HG03196 (cell line): ENCODE measurements at regions not wholly inside any gene's neighbourhood (a gene's known extent, or its start where the extent isn't known, plus 50 kb on each side); places are given as distances from the start of the nearest gene placed in this dataset.
"Not testable (repeated sequence)": the region's sequence is repeated elsewhere in the genome, so short reads cannot be mapped to it uniquely, and the experiment has no call there.

Experiments
- ATAC-seq: cut with Tn5 transposase; IDR thresholded peaks from one replicate; pipeline ENCODE4 v1.9.1; 2021; ENCODE audit not compliant: unreplicated experiment

GRCh38 chr1:222012816-222013215 is 270.9 kb upstream of the DUSP10 start:
- ATAC-seq = no peak

DNA sequence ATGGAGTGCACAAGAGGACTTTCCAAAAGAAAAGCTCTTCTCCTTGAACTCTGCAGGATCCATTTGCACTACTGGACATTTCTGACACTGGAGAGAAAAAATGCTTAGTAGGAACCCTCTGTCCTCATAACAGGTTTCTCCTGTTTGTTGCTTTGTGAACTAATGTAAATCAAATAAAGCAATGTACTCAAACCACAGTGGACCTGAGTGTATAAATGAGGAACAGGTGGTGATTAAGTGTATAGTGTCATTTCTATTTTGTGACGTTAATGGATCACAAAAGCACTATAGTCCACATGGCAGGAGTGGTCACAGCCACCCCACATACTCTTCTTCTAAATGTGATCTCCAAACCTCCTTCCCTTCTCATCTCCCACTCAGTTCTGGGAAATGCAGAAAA is 268.4 kb upstream of the DUSP10 start:
- no peak for ATAC-seq

GRCh38 chr1:222009105-222009730 is 267.3 kb upstream of the DUSP10 start:
- ATAC-seq = peak; percentile 56

GRCh38 chr1:222006715-222007114 is 264.8 kb upstream of the DUSP10 start:
- no peak for ATAC-seq

GRCh38 chr1:222004784-222005183 is 262.9 kb upstream of the DUSP10 start:
- no peak for ATAC-seq

DNA sequence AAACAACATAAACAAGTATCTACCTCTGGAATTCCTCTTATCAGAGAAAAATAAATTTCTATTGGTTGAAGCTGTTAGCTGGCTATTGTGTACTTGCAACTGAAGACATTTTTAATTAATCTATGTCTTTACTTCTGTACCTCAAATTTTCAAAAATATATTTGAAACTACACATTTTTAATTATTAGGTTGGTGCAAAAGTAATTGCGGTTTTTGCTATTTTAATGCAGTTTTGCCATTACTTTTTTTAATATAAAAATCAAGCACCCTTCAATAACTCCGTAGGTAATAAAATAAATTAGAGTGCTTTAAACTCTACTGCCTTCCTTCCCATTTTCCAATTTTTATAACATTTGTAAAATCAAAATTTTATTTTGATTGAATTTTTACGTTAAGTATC is 262.1 kb upstream of the DUSP10 start:
- ATAC-seq = no peak

DNA sequence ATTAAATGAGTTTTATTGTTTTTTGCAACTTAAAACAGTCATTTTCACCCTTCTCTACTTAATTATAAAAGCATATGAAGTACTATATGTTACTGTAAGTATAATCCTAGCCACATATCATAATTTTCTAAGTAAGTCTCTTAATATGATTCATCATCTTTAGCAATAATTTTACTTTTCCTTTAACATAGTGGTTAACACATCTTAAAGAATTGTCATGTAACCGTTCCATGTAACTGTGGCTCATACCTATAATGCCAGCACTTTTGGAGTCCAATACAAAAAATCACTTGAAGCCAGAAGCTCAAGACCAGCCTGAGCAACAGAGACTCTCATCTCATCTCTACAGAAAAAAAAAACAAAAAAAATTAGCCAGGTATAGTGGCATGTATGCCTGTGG is 260.6 kb upstream of the DUSP10 start:
- no peak for ATAC-seq

DNA sequence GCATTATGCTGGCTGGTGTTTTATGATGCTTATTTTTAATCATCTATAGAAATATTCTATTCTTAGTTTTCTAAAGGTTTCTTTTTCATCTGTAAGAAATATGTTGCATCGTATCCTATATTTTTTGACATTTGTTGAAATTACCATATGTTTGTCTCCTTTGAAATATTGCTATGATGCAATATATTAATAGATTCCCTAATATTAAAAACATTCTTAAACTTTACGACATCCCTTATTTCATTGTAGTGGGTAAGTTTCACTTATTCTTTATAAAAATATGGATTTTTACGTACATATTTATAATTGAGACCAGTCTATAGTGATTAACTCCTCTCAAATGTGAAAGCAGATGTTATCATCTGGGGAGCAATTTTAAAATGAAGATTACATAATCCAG is 258.2 kb upstream of the DUSP10 start:
- no peak for ATAC-seq

- no peak for ATAC-seq
Measured at GRCh38 chr1:221998781-221999180, 256.9 kb upstream of the DUSP10 start.

DNA sequence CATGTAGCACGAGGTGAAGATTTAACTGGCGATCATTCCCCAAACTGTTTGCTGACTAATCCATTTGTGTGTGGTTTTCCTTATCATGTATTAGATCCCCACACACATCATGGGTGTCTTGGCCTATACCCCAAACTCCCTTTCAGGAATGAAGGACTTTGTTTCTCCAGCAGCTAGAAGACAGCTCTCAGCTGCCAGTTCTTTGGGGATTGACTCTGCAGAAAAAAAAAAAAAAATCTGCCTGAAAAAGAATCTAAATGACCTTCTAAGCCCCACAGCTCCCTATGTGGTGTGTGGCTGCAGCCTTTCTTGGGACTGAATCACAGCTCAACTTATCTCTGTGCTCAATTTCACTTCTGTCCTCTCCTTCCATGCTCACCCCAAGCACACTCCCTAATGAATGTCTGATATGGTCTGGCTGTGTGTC is 256.3 kb upstream of the DUSP10 start:
- ATAC-seq = no peak

DNA sequence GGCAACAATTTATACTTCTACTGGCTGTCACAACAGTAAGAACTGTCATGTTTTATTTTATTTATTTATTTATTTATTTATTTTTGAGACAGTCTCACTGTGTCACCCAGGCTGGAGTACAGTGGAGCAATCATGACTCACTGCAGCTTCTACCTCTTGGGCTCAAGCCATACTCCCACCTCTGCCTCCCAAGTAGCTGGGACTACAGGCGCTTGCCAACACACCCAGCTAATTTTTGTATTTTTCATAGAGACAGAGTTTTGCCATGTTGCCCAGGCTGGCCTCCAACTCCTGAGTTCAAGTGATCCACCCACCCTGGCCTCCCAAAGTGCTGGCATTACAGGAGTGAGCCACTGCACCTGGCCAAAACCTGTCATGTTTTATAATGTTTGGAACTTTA is 255.1 kb upstream of the DUSP10 start:
- ATAC-seq = not testable (repeated sequence)

DNA sequence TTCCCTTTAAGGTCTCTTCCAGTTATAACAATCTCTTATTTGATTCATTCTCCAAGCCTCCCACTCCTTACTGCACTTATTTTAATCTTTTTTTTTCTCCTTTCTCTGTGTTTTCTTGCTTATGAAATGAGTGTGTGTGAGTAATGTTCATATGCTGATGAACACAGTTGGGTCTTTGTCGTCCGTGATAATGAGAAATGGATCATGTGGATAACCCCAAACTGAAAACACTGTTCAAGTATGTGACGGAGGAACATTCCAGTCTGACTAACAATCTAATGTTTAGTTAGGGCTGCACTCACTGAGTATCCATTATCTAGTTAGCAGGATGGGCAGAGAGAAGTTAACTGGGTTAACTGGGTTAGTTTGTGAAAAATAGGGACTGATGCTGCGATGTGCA is 253.1 kb upstream of the DUSP10 start:
- no peak for ATAC-seq

DNA sequence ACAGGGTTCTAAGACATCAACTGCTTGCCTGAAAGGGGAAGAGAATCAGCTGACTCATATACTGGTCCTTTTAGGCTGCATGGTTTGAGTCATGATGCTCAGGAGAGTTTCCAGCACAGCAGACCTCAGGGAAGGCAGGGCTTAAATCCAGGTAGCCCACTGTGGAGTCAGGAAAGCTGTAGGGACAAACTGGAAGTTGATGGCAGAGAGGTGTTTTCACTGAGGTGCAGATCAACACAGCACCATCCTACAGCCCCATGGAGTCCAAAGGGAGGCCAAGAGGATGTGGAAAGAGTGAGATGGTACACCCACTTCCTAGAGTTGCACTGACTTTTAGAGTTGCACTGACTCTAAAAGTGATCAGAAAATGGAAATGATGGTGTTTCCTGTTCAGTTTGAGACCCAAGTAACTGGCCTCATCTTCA is 252.4 kb upstream of the DUSP10 start:
- ATAC-seq = peak; percentile 53

- ATAC-seq = no peak
Measured at GRCh38 chr1:221993444-221993948, 251.6 kb upstream of the DUSP10 start.

- ATAC-seq = peak; percentile 51
Measured at GRCh38 chr1:221992427-221992826, 250.5 kb upstream of the DUSP10 start.

GRCh38 chr1:221991221-221991620 is 249.3 kb upstream of the DUSP10 start:
- ATAC-seq = no peak

- no peak for ATAC-seq
Measured at GRCh38 chr1:221989741-221990140, 247.9 kb upstream of the DUSP10 start.

- ATAC-seq = no peak
Measured at GRCh38 chr1:221988829-221989228, 246.9 kb upstream of the DUSP10 start.

DNA sequence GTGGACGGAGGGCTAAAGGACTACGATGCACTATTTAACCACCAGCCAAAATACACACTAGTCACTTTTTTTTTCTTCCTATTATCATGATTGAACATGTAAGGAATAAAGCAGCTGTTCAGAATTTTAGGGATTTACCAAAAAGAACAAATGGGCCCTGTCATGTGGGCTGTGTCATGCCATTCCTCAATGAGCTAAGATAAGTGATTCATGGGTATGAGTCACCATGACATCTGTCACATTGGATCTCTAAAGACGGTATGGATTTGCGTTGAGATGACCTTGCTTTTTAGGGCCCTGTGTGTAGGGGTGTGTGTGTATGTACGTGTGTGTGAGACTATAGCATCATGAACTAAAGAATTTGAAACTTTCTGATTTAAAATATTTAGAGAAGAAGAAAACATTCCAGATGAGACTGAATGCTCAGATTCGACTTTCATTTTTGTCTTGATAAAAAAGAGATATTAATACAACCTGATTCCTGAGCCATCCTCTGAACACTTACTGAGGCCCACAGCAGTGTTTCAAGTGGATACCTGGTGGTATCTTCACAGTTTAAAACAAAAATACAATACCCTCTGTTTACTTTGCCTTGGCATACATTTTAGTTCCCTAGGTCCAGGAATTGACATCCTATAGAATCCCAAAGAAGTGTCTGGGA is 246.1 kb upstream of the DUSP10 start:
- no peak for ATAC-seq

GRCh38 chr1:221983444-221983843 is 241.6 kb upstream of the DUSP10 start:
- no peak for ATAC-seq

GRCh38 chr1:221981461-221981860 is 239.6 kb upstream of the DUSP10 start:
- no peak for ATAC-seq

DNA sequence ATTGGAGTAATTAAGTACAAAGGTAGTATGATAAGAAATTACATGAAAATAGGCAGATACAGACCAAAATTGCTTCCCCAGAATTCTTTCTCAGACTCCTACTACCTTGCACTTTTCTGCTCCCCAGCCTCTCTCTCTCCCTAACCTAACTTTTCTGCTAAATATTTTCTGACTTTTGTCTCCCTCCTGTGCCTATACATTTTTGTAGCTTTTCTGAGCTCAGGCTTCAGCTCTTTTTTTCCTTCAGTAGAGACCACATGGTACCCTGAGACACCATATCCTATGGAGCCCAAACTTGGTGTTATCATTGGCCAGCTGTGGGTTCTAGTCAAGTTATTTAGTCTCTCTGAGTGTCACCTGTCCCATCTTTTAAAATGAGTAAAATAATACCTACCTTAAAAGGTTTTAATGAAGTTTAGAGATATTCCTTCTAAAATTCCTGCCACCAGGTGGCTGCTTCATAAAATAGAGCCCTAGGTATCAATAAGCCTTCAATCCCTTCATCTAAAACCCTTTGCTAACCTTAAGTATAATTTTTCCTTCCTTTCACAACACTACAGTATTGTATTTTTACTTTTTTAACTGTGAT is 237.6 kb upstream of the DUSP10 start:
- no peak for ATAC-seq
